ENCODE measurements at regions not wholly inside any gene's neighbourhood (a gene's known extent, or its start where the extent isn't known, plus 50 kb on each side); places are given as distances from the start of the nearest gene placed in this dataset.

DNA sequence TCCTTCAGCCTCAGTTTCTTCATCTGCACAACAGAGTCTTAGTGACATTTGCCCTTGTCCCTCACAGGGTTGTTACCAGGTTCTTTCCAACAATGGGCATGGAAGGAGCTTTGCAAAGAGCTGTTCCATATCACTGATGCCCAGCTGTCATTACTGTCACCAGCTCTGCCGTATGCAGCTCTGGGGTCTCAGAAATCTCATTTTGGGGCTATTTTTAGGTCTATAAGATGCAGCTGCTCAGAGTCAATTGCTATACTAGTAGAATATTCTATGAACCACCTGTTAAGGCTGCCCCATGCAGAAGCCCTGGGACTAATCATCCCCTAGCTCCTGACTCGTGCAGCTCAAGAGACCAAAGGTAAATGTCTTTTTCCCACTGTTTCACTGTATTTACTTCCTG, 105.1 kb upstream of the TNPO1 start:
- no peak overlapping the region for H2AK5ac ChIP-seq (ENCODE audit: low read depth, low read length)
- H3K56ac ChIP-seq (replicated peaks; ENCODE audit: insufficient read length, low read depth, low read length), result no peak overlapping the region
- H4K8ac ChIP-seq (ENCODE audit: extremely low read depth, insufficient read depth, low read length), result no peak overlapping the region
- H3K14ac ChIP-seq (ENCODE audit: insufficient read length), result no peak overlapping the region
- no peak overlapping the region for H3K4ac ChIP-seq (replicated peaks; ENCODE audit: insufficient read length, low read depth, low read length)
- H2BK120ac ChIP-seq (replicated peaks; ENCODE audit: low read depth, low read length), result no peak overlapping the region
- no peaks in the 10 kb centered on the region for H3K79me1 ChIP-seq (ENCODE audit: low read depth, low read length)
- H2BK12ac ChIP-seq (ENCODE audit: low read depth, low read length), result no peak overlapping the region
- no peaks in the 10 kb centered on the region for H3K27me3 ChIP-seq (replicated peaks in 1 of 4; ENCODE audit: control insufficient read depth in 3 of 4, extremely low read depth in 1 of 4, insufficient read depth in 3 of 4, low read length in 3 of 4)
- H2BK20ac ChIP-seq (ENCODE audit: low read length), result no peak overlapping the region
- H3K27ac ChIP-seq (ENCODE audit: low read depth, low read length), result no peak overlapping the region
- no peaks in the 10 kb centered on the region for H3K9me3 ChIP-seq (ENCODE audit: insufficient read depth in 2 of 2, low read depth in 1 of 2, low read length in 1 of 2)
- no peaks in the 10 kb centered on the region for H4K20me1 ChIP-seq (replicated peaks in 1 of 2; ENCODE audit: control insufficient read depth in 1 of 2, insufficient read depth in 2 of 2, low read length in 2 of 2)
- CTCF ChIA-PET (ENCODE audit: partially characterized antibody), result interaction anchor here (0.7 to 1.1 kb wide), 2 partner anchors 66 to 834 kb away, joined by 3 to 4 read pairs; no protein-coding TSS in a partner anchor
- no peak overlapping the region for H3K4me3 ChIP-seq (ENCODE audit: extremely low read depth in 1 of 4, insufficient read depth in 2 of 4, low read depth in 3 of 4, low read length in 4 of 4)
- FAIRE-seq (no peak), DNase-seq (ENCODE audit: low read depth in 1 of 2, low spot score in 2 of 2) (no peak)
- no peak for TF ChIP-seq ZNF274 (IDR thresholded peaks at IDR 0.05; ENCODE audit: borderline replicate concordance, extremely low read depth, low read length)
- no peak overlapping the region for H4K5ac ChIP-seq (ENCODE audit: insufficient read length, low read depth, low read length)
- H4K91ac ChIP-seq (replicated peaks; ENCODE audit: insufficient read length, low read length), result no peak overlapping the region
- H3K18ac ChIP-seq (ENCODE audit: extremely low read depth, low read length), result no peak overlapping the region
- H2BK5ac ChIP-seq (ENCODE audit: low read depth, low read length), result no peak overlapping the region
- H3K4me1 ChIP-seq (replicated peaks in 1 of 4; ENCODE audit: control insufficient read depth in 3 of 4, insufficient read depth in 4 of 4, low read length in 3 of 4), result no peaks in the 10 kb centered on the region
- H2AFZ ChIP-seq (ENCODE audit: low read length), result no peak overlapping the region
- no peak overlapping the region for H3K4me2 ChIP-seq (ENCODE audit: insufficient read depth in 1 of 2, low read depth in 2 of 2, low read length in 2 of 2)
- no peak overlapping the region for H3K9ac ChIP-seq (replicated peaks in 1 of 4; ENCODE audit: extremely low read depth in 1 of 4, low read depth in 3 of 4, low read length in 3 of 4)
- POLR2A ChIA-PET (ENCODE audit: partially characterized antibody), result no interaction called here
- 0 out of 2 replicates have a peak, but pooled peaks cover 2% of the 10 kb centered on the region for H3K23me2 ChIP-seq (ENCODE audit: low read depth, low read length)
- no peak overlapping the region for H2BK15ac ChIP-seq (ENCODE audit: low read length)
- no peaks in the 10 kb centered on the region for H3K36me3 ChIP-seq (ENCODE audit: control insufficient read depth in 2 of 4, insufficient read depth in 4 of 4, low read length in 3 of 4)
- no peak overlapping the region for H3K23ac ChIP-seq (ENCODE audit: insufficient read length)
- H3K79me2 ChIP-seq (ENCODE audit: control insufficient read depth in 1 of 2, insufficient read depth in 2 of 2, low read length in 2 of 2), result no peaks in the 10 kb centered on the region
- 78% methylated on average over 2 of the region's 2 CpGs; no CpG with 5 or more reads in 1 of the 2 experiments for WGBS, 2 experiments (ENCODE audit: extremely low coverage in 1 of 2, insufficient coverage in 1 of 2, insufficient read length in 1 of 2, insufficient replicate concordance in 2 of 2, low coverage in 1 of 2, low lambda C conversion rate in 2 of 2, missing lambda C conversion rate in 1 of 2)

All from H1 (cell line).